ENCODE measurements at regions not wholly inside any gene's neighbourhood (a gene's known extent, or its start where the extent isn't known, plus 50 kb on each side); places are given as distances from the start of the nearest gene placed in this dataset.

DNA sequence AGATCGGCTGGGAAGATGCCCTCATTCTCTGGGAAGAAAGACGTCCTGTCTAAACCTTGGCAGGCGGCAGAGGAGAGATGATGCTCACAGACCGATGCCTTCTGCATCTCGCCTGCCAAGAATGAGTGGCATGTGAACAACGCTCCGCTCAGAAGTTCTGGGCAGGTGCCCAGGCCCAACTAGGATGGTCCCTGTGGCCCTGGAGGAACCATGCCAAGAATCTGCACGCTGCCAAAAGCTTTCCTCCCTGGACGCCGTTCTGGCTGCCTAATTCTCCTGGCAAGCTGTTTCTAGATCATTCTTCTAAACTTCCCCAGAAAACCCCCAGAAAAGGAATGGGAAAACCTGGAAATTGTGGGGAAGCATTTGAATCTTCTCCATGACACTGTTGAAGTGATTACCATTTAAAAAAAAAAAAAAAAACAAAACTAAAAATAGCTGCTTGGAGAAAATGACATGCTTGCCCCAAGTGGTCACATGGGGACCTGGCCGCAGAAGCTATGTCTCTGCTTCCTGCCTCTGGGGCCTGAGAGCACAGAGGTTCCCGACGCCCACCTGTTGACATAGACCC is 440.9 kb downstream of the PRDM2 start:
- TF ChIP-seq, protein P1, sequence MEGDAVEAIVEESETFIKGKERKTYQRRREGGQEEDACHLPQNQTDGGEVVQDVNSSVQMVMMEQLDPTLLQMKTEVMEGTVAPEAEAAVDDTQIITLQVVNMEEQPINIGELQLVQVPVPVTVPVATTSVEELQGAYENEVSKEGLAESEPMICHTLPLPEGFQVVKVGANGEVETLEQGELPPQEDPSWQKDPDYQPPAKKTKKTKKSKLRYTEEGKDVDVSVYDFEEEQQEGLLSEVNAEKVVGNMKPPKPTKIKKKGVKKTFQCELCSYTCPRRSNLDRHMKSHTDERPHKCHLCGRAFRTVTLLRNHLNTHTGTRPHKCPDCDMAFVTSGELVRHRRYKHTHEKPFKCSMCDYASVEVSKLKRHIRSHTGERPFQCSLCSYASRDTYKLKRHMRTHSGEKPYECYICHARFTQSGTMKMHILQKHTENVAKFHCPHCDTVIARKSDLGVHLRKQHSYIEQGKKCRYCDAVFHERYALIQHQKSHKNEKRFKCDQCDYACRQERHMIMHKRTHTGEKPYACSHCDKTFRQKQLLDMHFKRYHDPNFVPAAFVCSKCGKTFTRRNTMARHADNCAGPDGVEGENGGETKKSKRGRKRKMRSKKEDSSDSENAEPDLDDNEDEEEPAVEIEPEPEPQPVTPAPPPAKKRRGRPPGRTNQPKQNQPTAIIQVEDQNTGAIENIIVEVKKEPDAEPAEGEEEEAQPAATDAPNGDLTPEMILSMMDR (conservative IDR thresholded peaks at IDR 0.05): no peak
- no peak for TF ChIP-seq ZFX (IDR thresholded peaks at IDR 0.05)

Measured in C4-2B (cell line).